ENCODE measurements at regions not wholly inside any gene's neighbourhood (a gene's known extent, or its start where the extent isn't known, plus 50 kb on each side); places are given as distances from the start of the nearest gene placed in this dataset.

GRCh38 chr1:68551459-68551858, 54.6 kb upstream of the DEPDC1 start:
- DNase-seq (ENCODE audit: low spot score) = no peak
- intact Hi-C loops (cut with DNase I) = no loop called here

- intact Hi-C loops (cut with DNase I) = no loop called here
- no peak for DNase-seq (ENCODE audit: low spot score)
These were observed 61.6 kb upstream of the DEPDC1 start for GRCh38 chr1:68558321-68559026.

- DNase-seq (ENCODE audit: low spot score) = no peak
- intact Hi-C loops (cut with DNase I) = no loop called here
These were observed 69.0 kb upstream of the DEPDC1 start for GRCh38 chr1:68565923-68566322.

- intact Hi-C loops (cut with DNase I) = no loop called here
- DNase-seq (ENCODE audit: low spot score) = no peak
These were observed 74.0 kb upstream of the DEPDC1 start for GRCh38 chr1:68570871-68571270.

- DNase-seq (ENCODE audit: low spot score) = no peak
- intact Hi-C loops (cut with DNase I) = no loop called here
These were observed 74.8 kb upstream of the DEPDC1 start for GRCh38 chr1:68571454-68572235.

GRCh38 chr1:68585351-68585750, 88.5 kb upstream of the DEPDC1 start:
- intact Hi-C loops (cut with DNase I) = no loop called here
- no peak for DNase-seq (ENCODE audit: low spot score)

GRCh38 chr1:68586766-68587165, 89.9 kb upstream of the DEPDC1 start:
- intact Hi-C loops (cut with DNase I) = no loop called here

GRCh38 chr1:68588304-68588703, 91.4 kb upstream of the DEPDC1 start:
- no peak for DNase-seq (ENCODE audit: low spot score)
- intact Hi-C loops (cut with DNase I) = no loop called here

More at GRCh38 chr1:68586766-68587165, 89.9 kb upstream of the DEPDC1 start:
- DNase-seq (ENCODE audit: low spot score) = no peak

GRCh38 chr1:68590473-68590872, 93.6 kb upstream of the DEPDC1 start:
- no peak for DNase-seq (ENCODE audit: low spot score)
- intact Hi-C loops (cut with DNase I) = no loop called here

- intact Hi-C loops (cut with DNase I) = no loop called here
- no peak for DNase-seq (ENCODE audit: low spot score)
These were observed 98.0 kb upstream of the DEPDC1 start for GRCh38 chr1:68594851-68595250.

- intact Hi-C loops (cut with DNase I) = no loop called here
- no peak for DNase-seq (ENCODE audit: low spot score)
These were observed 103.3 kb upstream of the DEPDC1 start for GRCh38 chr1:68600049-68600661.

- intact Hi-C loops (cut with DNase I) = no loop called here
- DNase-seq (ENCODE audit: low spot score) = no peak
These were observed 111.4 kb upstream of the DEPDC1 start for GRCh38 chr1:68608289-68608688.

- no peak for DNase-seq (ENCODE audit: low spot score)
- intact Hi-C loops (cut with DNase I) = no loop called here
These were observed 118.4 kb upstream of the DEPDC1 start for GRCh38 chr1:68615312-68615711.

GRCh38 chr1:68617942-68618341, 121.1 kb upstream of the DEPDC1 start:
- DNase-seq (ENCODE audit: low spot score) = no peak
- intact Hi-C loops (cut with DNase I) = no loop called here

GRCh38 chr1:68620571-68620970, 123.7 kb upstream of the DEPDC1 start:
- no peak for DNase-seq (ENCODE audit: low spot score)
- intact Hi-C loops (cut with DNase I) = loop anchor here (5.0 kb wide), 1 partner anchor 102 kb away; no protein-coding TSS in a partner anchor

GRCh38 chr1:68623700-68624099, 126.8 kb upstream of the DEPDC1 start:
- DNase-seq (ENCODE audit: low spot score) = peak; percentile 80
- intact Hi-C loops (cut with DNase I) = loop anchor here (5.0 kb wide), 1 partner anchor 99 kb away; no protein-coding TSS in a partner anchor

GRCh38 chr1:68624233-68624632, 127.4 kb upstream of the DEPDC1 start:
- intact Hi-C loops (cut with DNase I) = loop anchor here (5.0 kb wide), 1 partner anchor 98 kb away; no protein-coding TSS in a partner anchor
- no peak for DNase-seq (ENCODE audit: low spot score)

GRCh38 chr1:68625624-68626023, 128.7 kb upstream of the DEPDC1 start:
- DNase-seq (ENCODE audit: low spot score) = no peak
- intact Hi-C loops (cut with DNase I) = no loop called here

GRCh38 chr1:68633141-68633919, 136.4 kb upstream of the DEPDC1 start:
- intact Hi-C loops (cut with DNase I) = no loop called here

GRCh38 chr1:68644504-68644903, 147.6 kb upstream of the DEPDC1 start:
- DNase-seq (ENCODE audit: low spot score) = no peak
- intact Hi-C loops (cut with DNase I) = no loop called here

More at GRCh38 chr1:68633141-68633919, 136.4 kb upstream of the DEPDC1 start:
- no peak for DNase-seq (ENCODE audit: low spot score)

Measured in cardiac septum (tissue), 1 donor.